ENCODE measurements at regions not wholly inside any gene's neighbourhood (a gene's known extent, or its start where the extent isn't known, plus 50 kb on each side); places are given as distances from the start of the nearest gene placed in this dataset.

GRCh38 chr13:70391678-70392077 lies 283.4 kb upstream of the KLHL1 start:
- no peak for TF ChIP-seq CTCF (IDR thresholded peaks at IDR 0.05)
- no peak for TF ChIP-seq POLR2A (IDR thresholded peaks at IDR 0.05)

Measured in tibial nerve (tissue), 3 donors.